ENCODE measurements at regions not wholly inside any gene's neighbourhood (a gene's known extent, or its start where the extent isn't known, plus 50 kb on each side); places are given as distances from the start of the nearest gene placed in this dataset.

DNA sequence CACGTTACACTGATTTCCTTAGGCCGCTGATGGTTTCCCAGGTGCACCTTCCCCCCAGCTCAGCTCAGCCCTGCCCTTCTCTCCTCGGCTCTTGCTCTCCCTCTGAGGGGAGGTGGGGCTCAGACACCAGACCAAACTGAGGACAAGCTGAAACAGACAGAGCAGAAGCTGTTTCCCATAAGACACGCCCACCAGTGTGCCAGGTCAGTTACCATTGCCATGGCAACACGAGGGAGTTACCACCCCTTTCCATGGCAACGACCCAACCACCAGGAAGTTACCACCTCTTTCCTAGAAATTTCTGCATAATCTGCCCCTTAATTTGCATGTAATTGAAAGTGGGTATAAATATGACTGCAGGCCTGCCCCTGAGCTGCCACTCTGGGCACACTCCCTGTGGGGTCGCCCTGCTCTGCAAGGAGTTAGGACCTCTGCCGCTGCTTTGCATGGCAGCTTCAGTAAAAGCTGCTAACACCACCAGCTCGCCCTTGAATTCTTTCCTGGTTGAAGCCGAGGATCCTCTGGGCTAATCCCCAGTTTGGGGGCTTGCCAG lies 120.9 kb upstream of the SMIM21 start:
- TF ChIP-seq, protein P1, sequence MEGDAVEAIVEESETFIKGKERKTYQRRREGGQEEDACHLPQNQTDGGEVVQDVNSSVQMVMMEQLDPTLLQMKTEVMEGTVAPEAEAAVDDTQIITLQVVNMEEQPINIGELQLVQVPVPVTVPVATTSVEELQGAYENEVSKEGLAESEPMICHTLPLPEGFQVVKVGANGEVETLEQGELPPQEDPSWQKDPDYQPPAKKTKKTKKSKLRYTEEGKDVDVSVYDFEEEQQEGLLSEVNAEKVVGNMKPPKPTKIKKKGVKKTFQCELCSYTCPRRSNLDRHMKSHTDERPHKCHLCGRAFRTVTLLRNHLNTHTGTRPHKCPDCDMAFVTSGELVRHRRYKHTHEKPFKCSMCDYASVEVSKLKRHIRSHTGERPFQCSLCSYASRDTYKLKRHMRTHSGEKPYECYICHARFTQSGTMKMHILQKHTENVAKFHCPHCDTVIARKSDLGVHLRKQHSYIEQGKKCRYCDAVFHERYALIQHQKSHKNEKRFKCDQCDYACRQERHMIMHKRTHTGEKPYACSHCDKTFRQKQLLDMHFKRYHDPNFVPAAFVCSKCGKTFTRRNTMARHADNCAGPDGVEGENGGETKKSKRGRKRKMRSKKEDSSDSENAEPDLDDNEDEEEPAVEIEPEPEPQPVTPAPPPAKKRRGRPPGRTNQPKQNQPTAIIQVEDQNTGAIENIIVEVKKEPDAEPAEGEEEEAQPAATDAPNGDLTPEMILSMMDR (IDR thresholded peaks at IDR 0.05; ENCODE audit: unreplicated experiment) = no peak
- Mint-ChIP-seq H3K4me3 (no peak overlapping the region), H3K36me3 (no peaks in the 10 kb centered on the region), H3K4me1 (peaks cover 50% of the 10 kb centered on the region), H3K27ac (no peak overlapping the region), H3K9me3 (no peaks in the 10 kb centered on the region), H3K27me3 (ENCODE audit: low read depth) (no peaks in the 10 kb centered on the region)
- no peak for DNase-seq (ENCODE audit: low spot score in 2 of 2, unreplicated experiment in 2 of 2)

DNA sequence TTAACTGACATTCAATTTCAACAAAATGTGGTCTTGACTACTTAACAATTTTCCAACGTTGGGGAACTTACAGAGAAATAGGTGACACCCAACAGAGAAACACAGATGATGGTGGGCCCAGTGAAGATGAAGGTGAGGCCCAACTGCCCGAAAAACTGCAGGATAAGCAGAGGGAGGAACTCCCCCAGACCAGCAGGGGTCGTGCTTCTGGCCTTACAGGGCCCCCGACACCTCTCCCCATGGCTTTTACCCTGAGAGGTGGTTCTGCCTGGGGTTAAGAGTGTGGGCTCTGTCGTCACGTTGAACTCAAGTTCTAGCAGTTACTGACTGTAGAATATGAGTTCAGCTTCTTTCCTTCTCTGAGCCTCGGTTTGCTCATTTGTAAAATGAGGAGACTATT lies 119.5 kb upstream of the SMIM21 start:
- no peaks in the 10 kb centered on the region for H3K9me3 Mint-ChIP-seq
- H3K27ac Mint-ChIP-seq = no peak overlapping the region
- H3K27me3 Mint-ChIP-seq (ENCODE audit: low read depth) = no peaks in the 10 kb centered on the region
- H3K4me1 Mint-ChIP-seq = peaks cover 50% of the 10 kb centered on the region
- TF ChIP-seq, protein P1 (IDR thresholded peaks at IDR 0.05; ENCODE audit: unreplicated experiment) = no peak
- DNase-seq (ENCODE audit: low spot score in 2 of 2, unreplicated experiment in 2 of 2) = no peak
- no peaks in the 10 kb centered on the region for H3K36me3 Mint-ChIP-seq
- H3K4me3 Mint-ChIP-seq = no peak overlapping the region

DNA sequence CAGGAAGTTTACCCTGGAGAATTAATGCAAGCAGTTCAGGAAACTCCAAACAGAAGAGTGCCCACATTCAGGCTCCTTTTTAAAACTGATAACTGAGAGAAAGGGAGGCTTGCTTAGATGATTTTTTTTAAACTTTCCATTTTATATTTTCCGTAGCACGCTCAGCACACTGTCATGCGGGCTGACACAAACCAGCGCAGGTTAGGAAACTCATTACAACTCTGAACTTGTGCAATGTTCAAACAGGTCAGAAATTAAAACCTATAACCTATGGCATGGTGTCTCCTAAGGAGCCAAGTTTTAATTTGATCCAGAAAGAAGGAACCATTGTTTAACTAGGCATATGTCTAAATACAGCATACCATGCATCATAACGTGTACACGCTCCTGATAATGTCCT lies 117.7 kb upstream of the SMIM21 start:
- no peak for DNase-seq (ENCODE audit: low spot score in 2 of 2, unreplicated experiment in 2 of 2)
- no peaks in the 10 kb centered on the region for H3K36me3 Mint-ChIP-seq
- TF ChIP-seq, protein P1 (IDR thresholded peaks at IDR 0.05; ENCODE audit: unreplicated experiment) = no peak

DNA sequence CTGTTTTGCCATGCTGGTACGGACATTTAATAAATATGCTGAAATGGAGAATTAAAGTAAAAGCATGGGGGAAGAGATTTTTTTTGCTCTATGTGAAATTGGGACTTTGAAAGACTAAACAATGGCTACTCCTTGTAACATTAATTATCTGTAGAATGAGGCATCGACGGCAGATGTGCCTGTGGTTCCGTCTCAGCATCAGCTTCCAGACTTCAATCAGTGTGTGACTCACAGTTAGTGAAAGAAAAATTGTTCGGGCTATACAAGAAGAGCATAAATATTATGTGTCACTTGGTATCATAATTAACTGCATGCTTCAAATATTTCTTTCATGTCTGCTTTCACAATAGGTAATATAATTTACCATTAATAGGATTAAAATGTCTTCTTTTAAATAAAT lies 117.0 kb upstream of the SMIM21 start:
- H3K27me3 Mint-ChIP-seq (ENCODE audit: low read depth) = no peaks in the 10 kb centered on the region

More for the DNA sequence above, 117.7 kb upstream of the SMIM21 start:
- no peaks in the 10 kb centered on the region for H3K27me3 Mint-ChIP-seq (ENCODE audit: low read depth)
- H3K27ac Mint-ChIP-seq = peak overlapping the region; percentile 47
- no peaks in the 10 kb centered on the region for H3K9me3 Mint-ChIP-seq
- H3K4me3 Mint-ChIP-seq = no peak overlapping the region
- H3K4me1 Mint-ChIP-seq = peaks cover 34% of the 10 kb centered on the region

DNA sequence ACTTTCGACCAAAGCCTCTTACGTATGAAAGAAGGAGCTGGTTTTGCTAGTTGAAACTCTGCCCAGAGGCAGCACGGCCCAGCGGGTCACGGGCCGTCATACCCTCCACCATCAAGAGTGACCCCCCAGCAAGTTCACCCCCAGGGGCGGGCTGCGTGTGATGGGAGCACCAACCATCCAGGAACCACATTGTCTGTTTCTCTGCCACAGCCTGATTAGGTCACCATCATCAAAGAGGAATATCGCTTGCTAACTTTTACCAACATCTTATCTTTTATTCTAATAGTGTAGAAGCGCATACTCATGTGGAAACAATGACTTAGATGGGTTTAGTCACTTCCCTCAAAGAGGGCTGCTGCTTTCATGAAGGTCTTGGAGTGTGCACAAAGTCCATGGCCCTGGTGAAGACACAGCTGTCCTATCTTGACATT lies 116.6 kb upstream of the SMIM21 start:
- Mint-ChIP-seq H3K9me3 (peaks cover 7% of the 10 kb centered on the region), H3K4me3 (no peak overlapping the region), H3K4me1 (peaks cover 23% of the 10 kb centered on the region), H3K27me3 (ENCODE audit: low read depth) (no peaks in the 10 kb centered on the region), H3K36me3 (no peaks in the 10 kb centered on the region), H3K27ac (peak overlapping the region; percentile 60)
- TF ChIP-seq, protein P1 (IDR thresholded peaks at IDR 0.05; ENCODE audit: unreplicated experiment) = no peak
- no peak for DNase-seq (ENCODE audit: low spot score in 2 of 2, unreplicated experiment in 2 of 2)

More for the DNA sequence above, 117.0 kb upstream of the SMIM21 start:
- TF ChIP-seq, protein P1 (IDR thresholded peaks at IDR 0.05; ENCODE audit: unreplicated experiment) = no peak
- H3K4me3 Mint-ChIP-seq = no peak overlapping the region
- DNase-seq (ENCODE audit: low spot score in 2 of 2, unreplicated experiment in 2 of 2) = no peak
- no peaks in the 10 kb centered on the region for H3K36me3 Mint-ChIP-seq
- H3K9me3 Mint-ChIP-seq = peaks cover 5% of the 10 kb centered on the region
- peak overlapping the region; percentile 60 for H3K27ac Mint-ChIP-seq
- H3K4me1 Mint-ChIP-seq = peaks cover 27% of the 10 kb centered on the region

DNA sequence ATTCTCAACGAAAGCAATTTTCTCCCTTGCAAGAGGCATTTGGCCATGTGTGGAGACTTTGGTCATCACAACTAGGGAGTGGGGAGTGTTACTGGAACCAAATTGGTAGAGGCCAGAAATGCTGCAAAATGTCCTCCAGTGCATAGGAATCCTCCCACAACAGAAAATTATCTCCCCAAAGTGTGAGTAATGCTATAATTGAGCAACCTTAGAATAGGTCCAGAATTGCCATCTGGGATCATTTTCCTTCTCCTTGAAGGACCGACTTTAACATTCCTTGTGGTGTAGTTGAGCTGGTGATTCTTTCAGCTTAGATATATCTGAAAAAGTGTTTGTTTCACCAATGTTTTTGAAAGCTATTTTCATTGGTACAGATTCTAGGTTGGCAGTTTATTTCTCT lies 111.2 kb upstream of the SMIM21 start:
- TF ChIP-seq, protein P1 (IDR thresholded peaks at IDR 0.05; ENCODE audit: unreplicated experiment) = no peak
- no peaks in the 10 kb centered on the region for H3K4me1 Mint-ChIP-seq
- no peaks in the 10 kb centered on the region for H3K36me3 Mint-ChIP-seq
- H3K27me3 Mint-ChIP-seq (ENCODE audit: low read depth) = no peaks in the 10 kb centered on the region
- H3K9me3 Mint-ChIP-seq = peaks cover 9% of the 10 kb centered on the region
- H3K4me3 Mint-ChIP-seq = no peak overlapping the region
- no peak for DNase-seq (ENCODE audit: low spot score in 2 of 2, unreplicated experiment in 2 of 2)
- H3K27ac Mint-ChIP-seq = no peak overlapping the region
